PC-3 (cell line): ENCODE measurements at regions not wholly inside any gene's neighbourhood (a gene's known extent, or its start where the extent isn't known, plus 50 kb on each side); places are given as distances from the start of the nearest gene placed in this dataset.

Experiments used
- CTCF ChIP-seq: fragments of 300-600 bp; sonication (generic); conservative IDR thresholded peaks from 2 replicates; pipeline ENCODE4 v1.5.1; 2017; ENCODE audit warnings: antibody characterized with exemption, low read depth, mild to moderate bottlenecking, low read length
- EZH2 ChIP-seq: fragments of 300-600 bp; sonication (generic); IDR thresholded peaks from one replicate; pipeline ENCODE4 v1.6.1; 2017; ENCODE audit warnings: antibody characterized with exemption, mild to moderate bottlenecking, low read length; ENCODE audit not compliant: unreplicated experiment
- EZH2phosphoT487 ChIP-seq: fragments of 300-600 bp; sonication (generic); IDR thresholded peaks from 2 replicates; pipeline ENCODE4 v1.6.1; 2018; ENCODE audit warnings: mild to moderate bottlenecking, antibody characterized with exemption, low read length, borderline replicate concordance

DNA sequence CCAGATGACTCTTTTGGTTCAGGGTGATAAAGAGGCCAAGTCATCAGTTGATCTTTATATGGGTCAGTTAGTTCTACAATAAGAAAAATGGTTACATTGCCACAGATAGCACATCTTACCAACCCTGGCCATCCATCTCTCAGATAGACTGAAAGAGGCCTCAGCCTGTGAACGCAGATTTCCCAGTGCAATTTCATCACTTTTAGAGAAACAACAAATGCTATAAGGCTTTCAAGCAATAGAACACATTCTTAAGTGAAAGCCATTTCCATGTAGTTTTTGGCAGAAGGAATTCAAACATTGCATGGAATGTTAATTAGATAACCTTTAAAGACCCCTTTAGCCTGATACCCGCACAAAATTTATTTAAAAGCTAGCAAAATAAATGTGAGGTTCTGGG is 200.6 kb upstream of the ZBTB20 start:
- no peak for TF ChIP-seq CTCF
- no peak for TF ChIP-seq EZH2phosphoT487
- no peak for TF ChIP-seq EZH2
